GM23338 (cell line): ENCODE measurements at regions not wholly inside any gene's neighbourhood (a gene's known extent, or its start where the extent isn't known, plus 50 kb on each side); places are given as distances from the start of the nearest gene placed in this dataset.

Source experiments
- ATAC-seq: fragments of 200-7000 bp; cut with Tn5 transposase; 3 replicates; pipeline ENCODE4 v1.9.1; 2020
- DNase-seq: peaks from one replicate; pipeline ENCODE4 v3.0.0-alpha.2; 2015; ENCODE audit warnings: low spot score
- H2AFZ ChIP-seq: fragments of 200-600 bp; sonication (generic); 2 replicates; pipeline ENCODE4 v1.8.0; 2016; ENCODE audit warnings: antibody characterized with exemption, mild to moderate bottlenecking, moderate library complexity
- H3F3A ChIP-seq: fragments of 200-600 bp; sonication (generic); replicated peaks from 2 replicates; pipeline ENCODE4 v1.8.0; 2017; ENCODE audit warnings: antibody characterized with exemption, mixed run types, low read depth
- H3K27ac ChIP-seq: fragments of 200-600 bp; sonication (generic); 2 replicates; pipeline ENCODE4 v1.6.1; 2016; ENCODE audit warnings: low read depth
- H3K27me3 ChIP-seq: fragments of 200-600 bp; sonication (generic); 2 replicates; pipeline ENCODE4 v1.8.0; 2016; ENCODE audit warnings: mild to moderate bottlenecking, mixed run types, moderate library complexity; ENCODE audit not compliant: insufficient read depth
- H3K36me3 ChIP-seq: fragments of 200-600 bp; sonication (generic); 2 replicates; pipeline ENCODE4 v1.8.0; 2016; ENCODE audit warnings: mild to moderate bottlenecking; ENCODE audit not compliant: insufficient read depth
- H3K4me1 ChIP-seq: fragments of 200-600 bp; sonication (generic); 2 replicates; pipeline ENCODE4 v1.8.0; 2016; ENCODE audit warnings: mild to moderate bottlenecking, moderate library complexity; ENCODE audit not compliant: insufficient read depth
- H3K4me2 ChIP-seq: fragments of 200-600 bp; sonication (generic); 2 replicates; pipeline ENCODE4 v1.7.1; 2017; ENCODE audit warnings: mixed run types
- H3K4me3 ChIP-seq: fragments of 200-600 bp; sonication (generic); 2 replicates; pipeline ENCODE4 v1.6.1; 2016; ENCODE audit warnings: mixed run types
- H3K79me2 ChIP-seq: fragments of 200-600 bp; sonication (generic); replicated peaks from 2 replicates; pipeline ENCODE4 v1.8.0; 2017; ENCODE audit warnings: mild to moderate bottlenecking; ENCODE audit not compliant: insufficient read depth
- H3K9me2 ChIP-seq: fragments of 200-600 bp; sonication (generic); 2 replicates; pipeline ENCODE4 v1.8.0; 2017; ENCODE audit not compliant: insufficient read depth
- H4K20me1 ChIP-seq: fragments of 200-600 bp; sonication (generic); replicated peaks from 2 replicates; pipeline ENCODE4 v1.8.0; 2017; ENCODE audit warnings: mild to moderate bottlenecking; ENCODE audit not compliant: insufficient read depth
- H3K27ac Mint-ChIP-seq: 2 replicates; pipeline ENCODE4 v1.8.0; 2020; ENCODE audit warnings: inconsistent platforms, mild to moderate bottlenecking, moderate library complexity, mixed read lengths
- H3K27me3 Mint-ChIP-seq: 3 replicates; pipeline ENCODE4 v1.8.0; 2022; ENCODE audit warnings: low read depth, mild to moderate bottlenecking, moderate library complexity, mixed read lengths, inconsistent platforms; ENCODE audit not compliant: insufficient read depth, poor library complexity
- H3K36me3 Mint-ChIP-seq: 3 replicates; pipeline ENCODE4 v1.8.0; 2021; ENCODE audit warnings: low read depth, mild to moderate bottlenecking, inconsistent platforms, moderate library complexity, mixed read lengths
- H3K4me1 Mint-ChIP-seq: 3 replicates; pipeline ENCODE4 v1.8.0; 2020; ENCODE audit warnings: mild to moderate bottlenecking, inconsistent platforms, mixed read lengths
- H3K4me3 Mint-ChIP-seq: 3 replicates; pipeline ENCODE4 v1.8.0; 2021; ENCODE audit warnings: moderate library complexity, mild to moderate bottlenecking, inconsistent platforms, mixed read lengths
- H3K9me3 Mint-ChIP-seq: 3 replicates; pipeline ENCODE4 v1.8.0; 2020; ENCODE audit warnings: moderate library complexity, mild to moderate bottlenecking, inconsistent platforms, mixed read lengths
- CREB1 ChIP-seq: fragments of 250-450 bp; sonication (Bioruptor Pico); IDR thresholded peaks from 2 replicates; pipeline ENCODE4 v1.5.0; 2020; ENCODE audit warnings: low read depth, mild to moderate bottlenecking, moderate library complexity
- EZH2 ChIP-seq: fragments of 200-600 bp; sonication (generic); IDR thresholded peaks from one replicate; pipeline ENCODE4 v1.8.0; 2017; ENCODE audit warnings: antibody characterized with exemption, mild to moderate bottlenecking, low read depth; ENCODE audit not compliant: unreplicated experiment
- EZH2phosphoT487 ChIP-seq: fragments of 200-600 bp; sonication (generic); IDR thresholded peaks from one replicate; pipeline ENCODE4 v1.8.1; 2018; ENCODE audit warnings: antibody characterized with exemption; ENCODE audit not compliant: unreplicated experiment
- JUNB ChIP-seq: IDR thresholded peaks from one replicate; pipeline ENCODE4 v1.6.1; 2016; ENCODE audit warnings: antibody characterized with exemption; ENCODE audit not compliant: unreplicated experiment
- NANOG ChIP-seq: IDR thresholded peaks from 2 replicates; pipeline ENCODE4 v1.6.1; 2016; ENCODE audit warnings: antibody characterized with exemption, borderline replicate concordance
- POLR2AphosphoS5 ChIP-seq: IDR thresholded peaks from 2 replicates; pipeline ENCODE4 v1.6.1; 2016; ENCODE audit warnings: antibody characterized with exemption, low read depth
- STAT1 ChIP-seq: IDR thresholded peaks from one replicate; pipeline ENCODE4 v1.6.1; 2016; ENCODE audit warnings: antibody characterized with exemption; ENCODE audit not compliant: unreplicated experiment
- ZNF114 ChIP-seq: fragments of 250-450 bp; sonication (Bioruptor Pico); IDR thresholded peaks from 2 replicates; pipeline ENCODE4 v1.5.0; 2020; ENCODE audit warnings: mild to moderate bottlenecking, moderate library complexity
- ZNF331 ChIP-seq: fragments of 250-450 bp; sonication (Bioruptor Pico); IDR thresholded peaks from 2 replicates; pipeline ENCODE4 v1.5.0; 2020; ENCODE audit warnings: low read depth, mild to moderate bottlenecking, moderate library complexity
- TF ChIP-seq, protein P1 (sequence below): IDR thresholded peaks from 2 replicates; pipeline ENCODE4 v1.6.1; 2016; ENCODE audit warnings: antibody characterized with exemption
- TF ChIP-seq, protein P2 (sequence below): IDR thresholded peaks from one replicate; pipeline ENCODE4 v1.6.1; 2018; ENCODE audit warnings: antibody characterized with exemption; ENCODE audit not compliant: unreplicated experiment
- TF ChIP-seq, protein P3 (sequence below): fragments of 250-450 bp; sonication (Bioruptor Pico); IDR thresholded peaks from 2 replicates; pipeline ENCODE4 v1.5.0; 2020; ENCODE audit warnings: mild to moderate bottlenecking, moderate library complexity
- TF ChIP-seq, protein P4 (sequence below), 2 experiments: fragments of 200-600 bp in 1 of 2; sonication (generic) in 1 of 2; conservative IDR thresholded peaks; 2 replicates each; pipeline versions ENCODE4 v1.5.1 to v1.6.1; 2016 to 2017; ENCODE audit warnings: antibody characterized with exemption in 2 of 2, low read depth in 2 of 2, mild to moderate bottlenecking in 2 of 2, moderate library complexity in 1 of 2

DNA sequence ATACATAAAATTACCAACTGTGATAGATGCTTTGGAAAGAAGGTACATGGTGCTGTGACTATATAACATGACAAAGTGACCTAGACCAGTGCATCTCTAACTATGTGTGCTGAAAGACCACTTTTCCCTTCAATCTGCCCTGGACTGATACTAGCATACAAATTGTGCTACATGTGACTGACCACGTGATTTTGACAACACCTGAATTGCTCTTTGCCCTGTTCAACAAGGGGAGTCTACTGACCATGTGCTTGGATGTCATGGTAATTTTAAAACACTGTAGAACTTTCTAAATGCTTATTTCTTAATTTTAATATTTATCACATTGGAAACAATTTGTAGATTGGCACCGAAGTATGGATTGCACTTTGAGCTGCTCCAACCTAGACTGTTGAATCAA, 142.4 kb downstream of the CAND1 start:
- ATAC-seq (no peak), DNase-seq (no peak)
- no peaks in the 10 kb centered on the region for H3K27me3 ChIP-seq
- H4K20me1 ChIP-seq = no peaks in the 10 kb centered on the region
- H3F3A ChIP-seq = no peaks in the 10 kb centered on the region
- H3K79me2 ChIP-seq = no peaks in the 10 kb centered on the region
- no peak overlapping the region for H3K4me2 ChIP-seq
- peaks cover 14% of the 10 kb centered on the region for H3K4me1 ChIP-seq
- Mint-ChIP-seq H3K36me3 (peaks cover 2% of the 10 kb centered on the region; the same call in 1 of the 3 replicates), H3K27me3 (no peaks in the 10 kb centered on the region), H3K4me1 (peaks cover 22% of the 10 kb centered on the region), H3K27ac (no peak overlapping the region), H3K9me3 (peaks cover 3% of the 10 kb centered on the region; the same call in 2 of the 3 replicates), H3K4me3 (no peak overlapping the region)
- H3K36me3 ChIP-seq = no peaks in the 10 kb centered on the region
- H3K4me3 ChIP-seq = no peak overlapping the region
- H3K9me2 ChIP-seq = no peaks in the 10 kb centered on the region
- no peak overlapping the region for H3K27ac ChIP-seq
- no peak overlapping the region for H2AFZ ChIP-seq
- TF ChIP-seq, protein P1, sequence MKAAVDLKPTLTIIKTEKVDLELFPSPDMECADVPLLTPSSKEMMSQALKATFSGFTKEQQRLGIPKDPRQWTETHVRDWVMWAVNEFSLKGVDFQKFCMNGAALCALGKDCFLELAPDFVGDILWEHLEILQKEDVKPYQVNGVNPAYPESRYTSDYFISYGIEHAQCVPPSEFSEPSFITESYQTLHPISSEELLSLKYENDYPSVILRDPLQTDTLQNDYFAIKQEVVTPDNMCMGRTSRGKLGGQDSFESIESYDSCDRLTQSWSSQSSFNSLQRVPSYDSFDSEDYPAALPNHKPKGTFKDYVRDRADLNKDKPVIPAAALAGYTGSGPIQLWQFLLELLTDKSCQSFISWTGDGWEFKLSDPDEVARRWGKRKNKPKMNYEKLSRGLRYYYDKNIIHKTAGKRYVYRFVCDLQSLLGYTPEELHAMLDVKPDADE = no peak
- TF ChIP-seq POLR2AphosphoS5 = no peak
- TF ChIP-seq, protein P2, sequence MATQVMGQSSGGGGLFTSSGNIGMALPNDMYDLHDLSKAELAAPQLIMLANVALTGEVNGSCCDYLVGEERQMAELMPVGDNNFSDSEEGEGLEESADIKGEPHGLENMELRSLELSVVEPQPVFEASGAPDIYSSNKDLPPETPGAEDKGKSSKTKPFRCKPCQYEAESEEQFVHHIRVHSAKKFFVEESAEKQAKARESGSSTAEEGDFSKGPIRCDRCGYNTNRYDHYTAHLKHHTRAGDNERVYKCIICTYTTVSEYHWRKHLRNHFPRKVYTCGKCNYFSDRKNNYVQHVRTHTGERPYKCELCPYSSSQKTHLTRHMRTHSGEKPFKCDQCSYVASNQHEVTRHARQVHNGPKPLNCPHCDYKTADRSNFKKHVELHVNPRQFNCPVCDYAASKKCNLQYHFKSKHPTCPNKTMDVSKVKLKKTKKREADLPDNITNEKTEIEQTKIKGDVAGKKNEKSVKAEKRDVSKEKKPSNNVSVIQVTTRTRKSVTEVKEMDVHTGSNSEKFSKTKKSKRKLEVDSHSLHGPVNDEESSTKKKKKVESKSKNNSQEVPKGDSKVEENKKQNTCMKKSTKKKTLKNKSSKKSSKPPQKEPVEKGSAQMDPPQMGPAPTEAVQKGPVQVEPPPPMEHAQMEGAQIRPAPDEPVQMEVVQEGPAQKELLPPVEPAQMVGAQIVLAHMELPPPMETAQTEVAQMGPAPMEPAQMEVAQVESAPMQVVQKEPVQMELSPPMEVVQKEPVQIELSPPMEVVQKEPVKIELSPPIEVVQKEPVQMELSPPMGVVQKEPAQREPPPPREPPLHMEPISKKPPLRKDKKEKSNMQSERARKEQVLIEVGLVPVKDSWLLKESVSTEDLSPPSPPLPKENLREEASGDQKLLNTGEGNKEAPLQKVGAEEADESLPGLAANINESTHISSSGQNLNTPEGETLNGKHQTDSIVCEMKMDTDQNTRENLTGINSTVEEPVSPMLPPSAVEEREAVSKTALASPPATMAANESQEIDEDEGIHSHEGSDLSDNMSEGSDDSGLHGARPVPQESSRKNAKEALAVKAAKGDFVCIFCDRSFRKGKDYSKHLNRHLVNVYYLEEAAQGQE = no peak
- TF ChIP-seq NANOG = no peak
- TF ChIP-seq EZH2phosphoT487 = no peak
- TF ChIP-seq CREB1 (CRISPR knock-in tag) = no peak
- TF ChIP-seq ZNF114 (CRISPR knock-in tag) = no peak
- TF ChIP-seq, protein P3, sequence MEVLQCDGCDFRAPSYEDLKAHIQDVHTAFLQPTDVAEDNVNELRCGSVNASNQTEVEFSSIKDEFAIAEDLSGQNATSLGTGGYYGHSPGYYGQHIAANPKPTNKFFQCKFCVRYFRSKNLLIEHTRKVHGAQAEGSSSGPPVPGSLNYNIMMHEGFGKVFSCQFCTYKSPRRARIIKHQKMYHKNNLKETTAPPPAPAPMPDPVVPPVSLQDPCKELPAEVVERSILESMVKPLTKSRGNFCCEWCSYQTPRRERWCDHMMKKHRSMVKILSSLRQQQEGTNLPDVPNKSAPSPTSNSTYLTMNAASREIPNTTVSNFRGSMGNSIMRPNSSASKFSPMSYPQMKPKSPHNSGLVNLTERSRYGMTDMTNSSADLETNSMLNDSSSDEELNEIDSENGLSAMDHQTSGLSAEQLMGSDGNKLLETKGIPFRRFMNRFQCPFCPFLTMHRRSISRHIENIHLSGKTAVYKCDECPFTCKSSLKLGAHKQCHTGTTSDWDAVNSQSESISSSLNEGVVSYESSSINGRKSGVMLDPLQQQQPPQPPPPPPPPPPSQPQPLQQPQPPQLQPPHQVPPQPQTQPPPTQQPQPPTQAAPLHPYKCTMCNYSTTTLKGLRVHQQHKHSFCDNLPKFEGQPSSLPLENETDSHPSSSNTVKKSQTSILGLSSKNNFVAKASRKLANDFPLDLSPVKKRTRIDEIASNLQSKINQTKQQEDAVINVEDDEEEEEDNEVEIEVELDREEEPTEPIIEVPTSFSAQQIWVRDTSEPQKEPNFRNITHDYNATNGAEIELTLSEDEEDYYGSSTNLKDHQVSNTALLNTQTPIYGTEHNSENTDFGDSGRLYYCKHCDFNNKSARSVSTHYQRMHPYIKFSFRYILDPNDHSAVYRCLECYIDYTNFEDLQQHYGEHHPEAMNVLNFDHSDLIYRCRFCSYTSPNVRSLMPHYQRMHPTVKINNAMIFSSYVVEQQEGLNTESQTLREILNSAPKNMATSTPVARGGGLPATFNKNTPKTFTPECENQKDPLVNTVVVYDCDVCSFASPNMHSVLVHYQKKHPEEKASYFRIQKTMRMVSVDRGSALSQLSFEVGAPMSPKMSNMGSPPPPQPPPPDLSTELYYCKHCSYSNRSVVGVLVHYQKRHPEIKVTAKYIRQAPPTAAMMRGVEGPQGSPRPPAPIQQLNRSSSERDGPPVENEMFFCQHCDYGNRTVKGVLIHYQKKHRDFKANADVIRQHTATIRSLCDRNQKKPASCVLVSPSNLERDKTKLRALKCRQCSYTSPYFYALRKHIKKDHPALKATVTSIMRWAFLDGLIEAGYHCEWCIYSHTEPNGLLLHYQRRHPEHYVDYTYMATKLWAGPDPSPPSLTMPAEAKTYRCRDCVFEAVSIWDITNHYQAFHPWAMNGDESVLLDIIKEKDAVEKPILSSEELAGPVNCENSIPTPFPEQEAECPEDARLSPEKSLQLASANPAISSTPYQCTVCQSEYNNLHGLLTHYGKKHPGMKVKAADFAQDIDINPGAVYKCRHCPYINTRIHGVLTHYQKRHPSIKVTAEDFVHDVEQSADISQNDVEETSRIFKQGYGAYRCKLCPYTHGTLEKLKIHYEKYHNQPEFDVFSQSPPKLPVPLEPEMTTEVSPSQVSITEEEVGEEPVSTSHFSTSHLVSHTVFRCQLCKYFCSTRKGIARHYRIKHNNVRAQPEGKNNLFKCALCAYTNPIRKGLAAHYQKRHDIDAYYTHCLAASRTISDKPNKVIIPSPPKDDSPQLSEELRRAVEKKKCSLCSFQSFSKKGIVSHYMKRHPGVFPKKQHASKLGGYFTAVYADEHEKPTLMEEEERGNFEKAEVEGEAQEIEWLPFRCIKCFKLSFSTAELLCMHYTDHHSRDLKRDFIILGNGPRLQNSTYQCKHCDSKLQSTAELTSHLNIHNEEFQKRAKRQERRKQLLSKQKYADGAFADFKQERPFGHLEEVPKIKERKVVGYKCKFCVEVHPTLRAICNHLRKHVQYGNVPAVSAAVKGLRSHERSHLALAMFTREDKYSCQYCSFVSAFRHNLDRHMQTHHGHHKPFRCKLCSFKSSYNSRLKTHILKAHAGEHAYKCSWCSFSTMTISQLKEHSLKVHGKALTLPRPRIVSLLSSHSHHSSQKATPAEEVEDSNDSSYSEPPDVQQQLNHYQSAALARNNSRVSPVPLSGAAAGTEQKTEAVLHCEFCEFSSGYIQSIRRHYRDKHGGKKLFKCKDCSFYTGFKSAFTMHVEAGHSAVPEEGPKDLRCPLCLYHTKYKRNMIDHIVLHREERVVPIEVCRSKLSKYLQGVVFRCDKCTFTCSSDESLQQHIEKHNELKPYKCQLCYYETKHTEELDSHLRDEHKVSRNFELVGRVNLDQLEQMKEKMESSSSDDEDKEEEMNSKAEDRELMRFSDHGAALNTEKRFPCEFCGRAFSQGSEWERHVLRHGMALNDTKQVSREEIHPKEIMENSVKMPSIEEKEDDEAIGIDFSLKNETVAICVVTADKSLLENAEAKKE (CRISPR knock-in tag) = no peak
- TF ChIP-seq, protein P4, sequence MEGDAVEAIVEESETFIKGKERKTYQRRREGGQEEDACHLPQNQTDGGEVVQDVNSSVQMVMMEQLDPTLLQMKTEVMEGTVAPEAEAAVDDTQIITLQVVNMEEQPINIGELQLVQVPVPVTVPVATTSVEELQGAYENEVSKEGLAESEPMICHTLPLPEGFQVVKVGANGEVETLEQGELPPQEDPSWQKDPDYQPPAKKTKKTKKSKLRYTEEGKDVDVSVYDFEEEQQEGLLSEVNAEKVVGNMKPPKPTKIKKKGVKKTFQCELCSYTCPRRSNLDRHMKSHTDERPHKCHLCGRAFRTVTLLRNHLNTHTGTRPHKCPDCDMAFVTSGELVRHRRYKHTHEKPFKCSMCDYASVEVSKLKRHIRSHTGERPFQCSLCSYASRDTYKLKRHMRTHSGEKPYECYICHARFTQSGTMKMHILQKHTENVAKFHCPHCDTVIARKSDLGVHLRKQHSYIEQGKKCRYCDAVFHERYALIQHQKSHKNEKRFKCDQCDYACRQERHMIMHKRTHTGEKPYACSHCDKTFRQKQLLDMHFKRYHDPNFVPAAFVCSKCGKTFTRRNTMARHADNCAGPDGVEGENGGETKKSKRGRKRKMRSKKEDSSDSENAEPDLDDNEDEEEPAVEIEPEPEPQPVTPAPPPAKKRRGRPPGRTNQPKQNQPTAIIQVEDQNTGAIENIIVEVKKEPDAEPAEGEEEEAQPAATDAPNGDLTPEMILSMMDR (conservative IDR thresholded peaks at IDR 0.05; ENCODE audit: low read depth in 2 of 2) = no peak
- TF ChIP-seq ZNF331 (CRISPR knock-in tag) = no peak
- TF ChIP-seq JUNB = no peak
- no peak for TF ChIP-seq STAT1
- TF ChIP-seq EZH2 = no peak
